Activated CD8-positive, alpha-beta T cell treated with anti-CD3 and anti-CD28 coated beads, Interleukin-2, amount 10 ng/mL, durations not matched to agents 7 days and 5 days (primary cell): ENCODE measurements at regions not wholly inside any gene's neighbourhood (a gene's known extent, or its start where the extent isn't known, plus 50 kb on each side); places are given as distances from the start of the nearest gene placed in this dataset.

Experiments used
- ATAC-seq: fragments of 150-1000 bp; cut with Tn5 transposase; one replicate; pipeline ENCODE4 v1.10.0; 2021; ENCODE audit warnings: moderate library complexity
- CTCF ChIA-PET: fragments of 350-600 bp; sonication (Branson Sonifier 250); formaldehyde crosslinking; loops from one replicate; lab custom pipeline; 2021; ENCODE audit warnings: antibody characterized with exemption; lab: Charles Lee
- POLR2A ChIA-PET: fragments of 350-600 bp; sonication (Branson Sonifier 250); formaldehyde crosslinking; loops from one replicate; lab custom pipeline; 2021; ENCODE audit warnings: antibody characterized with exemption; lab: Charles Lee
- DNase-seq: peaks from one replicate; pipeline ENCODE4 v3.0.0-alpha.2; 2020
- H3K27ac Mint-ChIP-seq: one replicate; pipeline ENCODE4 v1.8.0; 2021; ENCODE audit warnings: mild to moderate bottlenecking, mixed read lengths
- H3K27me3 Mint-ChIP-seq: one replicate; pipeline ENCODE4 v1.8.0; 2021; ENCODE audit warnings: low read depth, mixed read lengths
- H3K36me3 Mint-ChIP-seq: one replicate; pipeline ENCODE4 v1.8.0; 2021; ENCODE audit warnings: low read depth, mixed read lengths
- H3K4me1 Mint-ChIP-seq: one replicate; pipeline ENCODE4 v1.8.0; 2021; ENCODE audit warnings: low read depth, mixed read lengths
- H3K4me3 Mint-ChIP-seq: one replicate; pipeline ENCODE4 v1.8.0; 2021; ENCODE audit warnings: mild to moderate bottlenecking, mixed read lengths
- H3K9me3 Mint-ChIP-seq: one replicate; pipeline ENCODE4 v1.8.0; 2022; ENCODE audit warnings: mixed read lengths; ENCODE audit not compliant: insufficient read depth

- no peak overlapping the region for H3K4me3 Mint-ChIP-seq
- H3K9me3 Mint-ChIP-seq: no peaks in the 10 kb centered on the region
- CTCF ChIA-PET: no interaction called here
- no peak overlapping the region for H3K27ac Mint-ChIP-seq
- POLR2A ChIA-PET: no interaction called here
- no peaks in the 10 kb centered on the region for H3K4me1 Mint-ChIP-seq
- DNase-seq (no peak), ATAC-seq (no peak)
- H3K27me3 Mint-ChIP-seq: no peaks in the 10 kb centered on the region
- H3K36me3 Mint-ChIP-seq: no peaks in the 10 kb centered on the region
Measured at GRCh38 chr12:16472631-16473030, 125.2 kb downstream of the MGST1 start.

- H3K27ac Mint-ChIP-seq: no peak overlapping the region
- ATAC-seq (no peak), DNase-seq (no peak)
- H3K4me1 Mint-ChIP-seq: no peaks in the 10 kb centered on the region
- no peaks in the 10 kb centered on the region for H3K36me3 Mint-ChIP-seq
- no peak overlapping the region for H3K4me3 Mint-ChIP-seq
- ChIA-PET POLR2A (no interaction called here), CTCF (no interaction called here)
- no peaks in the 10 kb centered on the region for H3K27me3 Mint-ChIP-seq
- H3K9me3 Mint-ChIP-seq: no peaks in the 10 kb centered on the region
Measured at GRCh38 chr12:16473610-16474326, 126.3 kb downstream of the MGST1 start.

GRCh38 chr12:16474801-16475200 is 127.4 kb downstream of the MGST1 start:
- no peak overlapping the region for H3K27ac Mint-ChIP-seq
- H3K4me3 Mint-ChIP-seq: no peak overlapping the region
- H3K9me3 Mint-ChIP-seq: no peaks in the 10 kb centered on the region
- ATAC-seq: no peak
- no peaks in the 10 kb centered on the region for H3K27me3 Mint-ChIP-seq
- ChIA-PET CTCF (no interaction called here), POLR2A (no interaction called here)
- H3K36me3 Mint-ChIP-seq: no peaks in the 10 kb centered on the region
- DNase-seq: no peak
- H3K4me1 Mint-ChIP-seq: no peaks in the 10 kb centered on the region

GRCh38 chr12:16475521-16475920 is 128.1 kb downstream of the MGST1 start:
- H3K9me3 Mint-ChIP-seq: no peaks in the 10 kb centered on the region
- no peaks in the 10 kb centered on the region for H3K36me3 Mint-ChIP-seq
- H3K4me1 Mint-ChIP-seq: no peaks in the 10 kb centered on the region
- ATAC-seq (no peak), DNase-seq (no peak)
- ChIA-PET CTCF (no interaction called here), POLR2A (no interaction called here)
- H3K27ac Mint-ChIP-seq: no peak overlapping the region
- H3K4me3 Mint-ChIP-seq: no peak overlapping the region
- H3K27me3 Mint-ChIP-seq: no peaks in the 10 kb centered on the region

- POLR2A ChIA-PET: no interaction called here
- DNase-seq (no peak), ATAC-seq (no peak)
- H3K4me3 Mint-ChIP-seq: no peak overlapping the region
- H3K27me3 Mint-ChIP-seq: no peaks in the 10 kb centered on the region
- CTCF ChIA-PET: no interaction called here
- no peaks in the 10 kb centered on the region for H3K36me3 Mint-ChIP-seq
- H3K9me3 Mint-ChIP-seq: peaks cover 15% of the 10 kb centered on the region
- H3K4me1 Mint-ChIP-seq: no peaks in the 10 kb centered on the region
- no peak overlapping the region for H3K27ac Mint-ChIP-seq
Measured at GRCh38 chr12:16482726-16483125, 123.2 kb downstream of the LMO3 start.

GRCh38 chr12:16492240-16492639 is 113.7 kb downstream of the LMO3 start:
- peaks cover 13% of the 10 kb centered on the region for H3K9me3 Mint-ChIP-seq
- CTCF ChIA-PET: no interaction called here
- no peak overlapping the region for H3K27ac Mint-ChIP-seq
- H3K36me3 Mint-ChIP-seq: no peaks in the 10 kb centered on the region
- H3K27me3 Mint-ChIP-seq: no peaks in the 10 kb centered on the region
- DNase-seq (no peak), ATAC-seq (no peak)
- H3K4me1 Mint-ChIP-seq: no peaks in the 10 kb centered on the region
- POLR2A ChIA-PET: no interaction called here
- H3K4me3 Mint-ChIP-seq: no peak overlapping the region

GRCh38 chr12:16492820-16493797 is 112.9 kb downstream of the LMO3 start:
- Mint-ChIP-seq H3K4me3 (no peak overlapping the region), H3K4me1 (no peaks in the 10 kb centered on the region), H3K9me3 (peaks cover 17% of the 10 kb centered on the region), H3K27ac (no peak overlapping the region), H3K36me3 (no peaks in the 10 kb centered on the region), H3K27me3 (no peaks in the 10 kb centered on the region)
- ATAC-seq (no peak), DNase-seq (no peak)
- POLR2A ChIA-PET: no interaction called here
- CTCF ChIA-PET: no interaction called here

GRCh38 chr12:16495196-16495595 is 110.8 kb downstream of the LMO3 start:
- H3K36me3 Mint-ChIP-seq: no peaks in the 10 kb centered on the region
- DNase-seq (no peak), ATAC-seq (no peak)
- H3K4me1 Mint-ChIP-seq: no peaks in the 10 kb centered on the region
- CTCF ChIA-PET: no interaction called here
- POLR2A ChIA-PET: no interaction called here
- no peaks in the 10 kb centered on the region for H3K27me3 Mint-ChIP-seq
- H3K27ac Mint-ChIP-seq: no peak overlapping the region
- H3K9me3 Mint-ChIP-seq: peaks cover 15% of the 10 kb centered on the region
- H3K4me3 Mint-ChIP-seq: no peak overlapping the region
